ENCODE measurements at regions not wholly inside any gene's neighbourhood (a gene's known extent, or its start where the extent isn't known, plus 50 kb on each side); places are given as distances from the start of the nearest gene placed in this dataset.

DNA sequence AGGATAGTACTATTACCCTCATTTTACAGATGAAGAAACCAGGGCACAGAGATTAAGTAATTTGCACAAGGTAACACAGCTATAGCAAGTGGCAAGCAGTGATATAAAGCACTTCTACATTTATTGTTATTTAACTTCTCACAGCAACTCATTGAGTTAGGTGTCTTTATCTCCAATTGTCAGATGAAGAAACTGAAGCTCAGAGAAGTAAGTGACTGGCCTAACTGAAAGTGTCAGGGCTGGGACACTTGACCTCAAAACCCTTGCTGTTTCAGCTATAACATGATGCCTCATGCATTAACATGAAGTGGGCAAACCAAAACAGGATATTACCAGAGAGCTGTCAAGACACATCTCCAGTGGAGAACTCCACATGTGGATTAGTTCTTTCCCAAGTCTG is 65.8 kb upstream of the LEKR1 start:
- no peak overlapping the region for H3K4me3 ChIP-seq (ENCODE audit: low read length in 3 of 3)
- no peak overlapping the region for H3K9ac ChIP-seq (ENCODE audit: low read depth in 1 of 3, low read length in 3 of 3)
- peaks cover 3 to 11% (median 9%) of the 10 kb centered on the region in 3 donors for H3K4me1 ChIP-seq (ENCODE audit: control insufficient read depth in 3 of 3, insufficient read depth in 3 of 3, low read length in 3 of 3)
- no peak overlapping the region for H3K27ac ChIP-seq (ENCODE audit: low read depth, low read length)
- H3K36me3 ChIP-seq (ENCODE audit: control insufficient read depth in 3 of 3, insufficient read depth in 3 of 3, low read length in 3 of 3), result no peaks in the 10 kb centered on the region
- H3K9me3 ChIP-seq (ENCODE audit: control insufficient read depth in 3 of 3, low read length in 3 of 3), result no peaks in the 10 kb centered on the region
- H3K27me3 ChIP-seq (ENCODE audit: control insufficient read depth in 3 of 3, insufficient read depth in 3 of 3, low read length in 3 of 3), result no peaks in the 10 kb centered on the region

GRCh38 chr3:156761007-156761406 is 65.1 kb upstream of the LEKR1 start:
- H3K36me3 ChIP-seq (ENCODE audit: control insufficient read depth in 3 of 3, insufficient read depth in 3 of 3, low read length in 3 of 3), result no peaks in the 10 kb centered on the region
- peaks cover 3 to 11% (median 9%) of the 10 kb centered on the region in 3 donors for H3K4me1 ChIP-seq (ENCODE audit: control insufficient read depth in 3 of 3, insufficient read depth in 3 of 3, low read length in 3 of 3)
- no peaks in the 10 kb centered on the region for H3K27me3 ChIP-seq (ENCODE audit: control insufficient read depth in 3 of 3, insufficient read depth in 3 of 3, low read length in 3 of 3)
- H3K9me3 ChIP-seq (ENCODE audit: control insufficient read depth in 3 of 3, low read length in 3 of 3), result no peaks in the 10 kb centered on the region
- H3K4me3 ChIP-seq (ENCODE audit: low read length in 3 of 3), result no peak overlapping the region
- peak overlapping the region; percentile 17 for H3K27ac ChIP-seq (ENCODE audit: low read depth, low read length)
- peak overlapping the region in 1 of 3 donors; percentile 25 for H3K9ac ChIP-seq (ENCODE audit: low read depth in 1 of 3, low read length in 3 of 3)

GRCh38 chr3:156761713-156762451 is 64.3 kb upstream of the LEKR1 start:
- no peak overlapping the region for H3K27ac ChIP-seq (ENCODE audit: low read depth, low read length)
- no peak overlapping the region for H3K9ac ChIP-seq (ENCODE audit: low read depth in 1 of 3, low read length in 3 of 3)

DNA sequence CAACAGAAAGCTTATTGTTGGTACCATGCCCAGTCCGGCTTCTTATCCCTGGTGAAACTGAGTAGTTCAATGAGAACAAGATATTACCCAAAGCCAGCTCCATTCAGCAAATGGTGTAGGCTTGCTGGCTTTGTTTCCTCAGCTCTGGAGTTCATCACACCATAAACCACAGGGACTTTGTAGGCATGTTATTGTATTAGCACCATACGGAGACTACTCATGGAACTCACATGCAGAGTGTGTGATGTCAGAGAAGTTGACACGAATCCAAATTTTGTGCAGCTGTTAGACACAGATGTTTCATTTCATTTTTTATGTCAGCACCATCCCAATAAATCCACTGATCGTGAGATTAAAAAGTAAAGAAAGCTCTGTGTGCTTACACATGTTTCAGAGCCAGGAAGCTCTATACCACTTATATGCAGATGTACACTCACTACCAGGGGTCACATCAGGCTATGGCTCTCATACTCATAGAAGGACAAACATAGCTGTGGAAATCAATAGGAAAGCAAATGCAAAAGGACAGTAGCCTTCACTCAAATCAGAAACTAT is 63.4 kb upstream of the LEKR1 start:
- Histone ChIP-seq H3K4me1 (ENCODE audit: control insufficient read depth in 3 of 3, insufficient read depth in 3 of 3, low read length in 3 of 3) (peaks cover 3 to 11% (median 9%) of the 10 kb centered on the region in 3 donors), H3K9me3 (ENCODE audit: control insufficient read depth in 3 of 3, low read length in 3 of 3) (no peaks in the 10 kb centered on the region), H3K27me3 (ENCODE audit: control insufficient read depth in 3 of 3, insufficient read depth in 3 of 3, low read length in 3 of 3) (no peaks in the 10 kb centered on the region), H3K27ac (ENCODE audit: low read depth, low read length) (no peak overlapping the region), H3K9ac (ENCODE audit: low read depth in 1 of 3, low read length in 3 of 3) (no peak overlapping the region), H3K4me3 (ENCODE audit: low read length in 3 of 3) (no peak overlapping the region), H3K36me3 (ENCODE audit: control insufficient read depth in 3 of 3, insufficient read depth in 3 of 3, low read length in 3 of 3) (no peaks in the 10 kb centered on the region)

More at GRCh38 chr3:156761713-156762451, 64.3 kb upstream of the LEKR1 start:
- Histone ChIP-seq H3K9me3 (ENCODE audit: control insufficient read depth in 3 of 3, low read length in 3 of 3) (no peaks in the 10 kb centered on the region), H3K36me3 (ENCODE audit: control insufficient read depth in 3 of 3, insufficient read depth in 3 of 3, low read length in 3 of 3) (no peaks in the 10 kb centered on the region), H3K27me3 (ENCODE audit: control insufficient read depth in 3 of 3, insufficient read depth in 3 of 3, low read length in 3 of 3) (no peaks in the 10 kb centered on the region), H3K4me3 (ENCODE audit: low read length in 3 of 3) (no peak overlapping the region), H3K4me1 (ENCODE audit: control insufficient read depth in 3 of 3, insufficient read depth in 3 of 3, low read length in 3 of 3) (peaks cover 3 to 11% (median 9%) of the 10 kb centered on the region in 3 donors)

- no peaks in the 10 kb centered on the region for H3K9me3 ChIP-seq (ENCODE audit: control insufficient read depth in 3 of 3, low read length in 3 of 3)
- no peaks in the 10 kb centered on the region for H3K27me3 ChIP-seq (ENCODE audit: control insufficient read depth in 3 of 3, insufficient read depth in 3 of 3, low read length in 3 of 3)
- H3K36me3 ChIP-seq (ENCODE audit: control insufficient read depth in 3 of 3, insufficient read depth in 3 of 3, low read length in 3 of 3), result no peaks in the 10 kb centered on the region
- peaks cover 3 to 11% (median 9%) of the 10 kb centered on the region in 3 donors for H3K4me1 ChIP-seq (ENCODE audit: control insufficient read depth in 3 of 3, insufficient read depth in 3 of 3, low read length in 3 of 3)
- H3K9ac ChIP-seq (ENCODE audit: low read depth in 1 of 3, low read length in 3 of 3), result no peak overlapping the region
- no peak overlapping the region for H3K27ac ChIP-seq (ENCODE audit: low read depth, low read length)
- H3K4me3 ChIP-seq (ENCODE audit: low read length in 3 of 3), result no peak overlapping the region
These were observed 62.8 kb upstream of the LEKR1 start for GRCh38 chr3:156763386-156763785.

DNA sequence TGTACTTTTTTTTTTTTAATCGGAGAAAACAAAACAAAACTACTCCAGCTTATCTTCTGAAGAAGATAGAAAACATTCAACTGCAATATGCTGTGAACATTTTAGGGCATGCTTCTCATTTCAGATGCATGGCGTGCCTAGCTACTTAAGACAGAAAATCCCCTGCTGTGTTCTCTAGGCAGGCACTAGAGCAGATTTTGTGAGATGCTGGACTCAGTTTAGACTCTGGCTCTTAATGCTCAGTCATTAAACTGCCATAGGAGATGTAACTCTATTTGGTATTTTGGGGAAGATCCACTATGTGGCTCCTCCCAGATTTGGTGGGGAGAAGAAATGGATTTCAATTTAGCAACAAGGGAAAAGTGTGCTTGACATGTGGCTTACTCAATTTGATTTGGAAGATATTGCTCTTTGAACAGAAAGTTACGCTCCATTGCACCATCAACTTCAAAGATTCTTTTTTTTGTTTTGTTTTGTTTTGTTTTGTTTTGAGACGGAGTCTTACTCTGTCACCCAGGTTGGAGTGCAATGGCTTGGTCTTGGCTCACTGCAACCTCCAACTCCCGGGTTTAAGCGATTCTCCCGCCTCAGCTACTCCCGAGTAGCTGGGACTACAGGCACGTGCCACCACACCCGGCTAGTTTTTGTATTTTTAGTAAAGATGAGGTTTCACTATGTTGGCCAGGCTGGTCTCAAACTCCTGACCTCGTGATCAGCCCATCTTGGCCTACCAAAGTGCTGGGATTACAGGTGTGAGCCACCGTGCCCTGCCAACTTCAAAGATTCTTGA is 62.0 kb upstream of the LEKR1 start:
- no peaks in the 10 kb centered on the region for H3K36me3 ChIP-seq (ENCODE audit: control insufficient read depth in 3 of 3, insufficient read depth in 3 of 3, low read length in 3 of 3)
- H3K27ac ChIP-seq (ENCODE audit: low read depth, low read length), result no peak overlapping the region
- H3K27me3 ChIP-seq (ENCODE audit: control insufficient read depth in 3 of 3, insufficient read depth in 3 of 3, low read length in 3 of 3), result no peaks in the 10 kb centered on the region
- H3K9me3 ChIP-seq (ENCODE audit: control insufficient read depth in 3 of 3, low read length in 3 of 3), result no peaks in the 10 kb centered on the region
- H3K4me3 ChIP-seq (ENCODE audit: low read length in 3 of 3), result no peak overlapping the region
- H3K9ac ChIP-seq (ENCODE audit: low read depth in 1 of 3, low read length in 3 of 3), result no peak overlapping the region
- peaks cover 3 to 11% (median 9%) of the 10 kb centered on the region in 3 donors for H3K4me1 ChIP-seq (ENCODE audit: control insufficient read depth in 3 of 3, insufficient read depth in 3 of 3, low read length in 3 of 3)

- Histone ChIP-seq H3K9me3 (ENCODE audit: control insufficient read depth in 3 of 3, low read length in 3 of 3) (no peaks in the 10 kb centered on the region), H3K36me3 (ENCODE audit: control insufficient read depth in 3 of 3, insufficient read depth in 3 of 3, low read length in 3 of 3) (no peaks in the 10 kb centered on the region), H3K4me3 (ENCODE audit: low read length in 3 of 3) (no peak overlapping the region), H3K27me3 (ENCODE audit: control insufficient read depth in 3 of 3, insufficient read depth in 3 of 3, low read length in 3 of 3) (no peaks in the 10 kb centered on the region), H3K4me1 (ENCODE audit: control insufficient read depth in 3 of 3, insufficient read depth in 3 of 3, low read length in 3 of 3) (peaks cover 3 to 11% (median 9%) of the 10 kb centered on the region in 3 donors), H3K27ac (ENCODE audit: low read depth, low read length) (no peak overlapping the region), H3K9ac (ENCODE audit: low read depth in 1 of 3, low read length in 3 of 3) (no peak overlapping the region)
These were observed 61.4 kb upstream of the LEKR1 start for GRCh38 chr3:156764751-156765150.

GRCh38 chr3:156768390-156768789 is 57.8 kb upstream of the LEKR1 start:
- Histone ChIP-seq H3K4me3 (ENCODE audit: low read length in 3 of 3) (no peak overlapping the region), H3K27me3 (ENCODE audit: control insufficient read depth in 3 of 3, insufficient read depth in 3 of 3, low read length in 3 of 3) (no peaks in the 10 kb centered on the region), H3K27ac (ENCODE audit: low read depth, low read length) (no peak overlapping the region), H3K4me1 (ENCODE audit: control insufficient read depth in 3 of 3, insufficient read depth in 3 of 3, low read length in 3 of 3) (no peaks in the 10 kb centered on the region), H3K36me3 (ENCODE audit: control insufficient read depth in 3 of 3, insufficient read depth in 3 of 3, low read length in 3 of 3) (no peaks in the 10 kb centered on the region), H3K9me3 (ENCODE audit: control insufficient read depth in 3 of 3, low read length in 3 of 3) (no peaks in the 10 kb centered on the region), H3K9ac (ENCODE audit: low read depth in 1 of 3, low read length in 3 of 3) (no peak overlapping the region)

GRCh38 chr3:156769721-156770654 is 56.2 kb upstream of the LEKR1 start:
- Histone ChIP-seq H3K4me3 (ENCODE audit: low read length in 3 of 3) (no peak overlapping the region), H3K27me3 (ENCODE audit: control insufficient read depth in 3 of 3, insufficient read depth in 3 of 3, low read length in 3 of 3) (no peaks in the 10 kb centered on the region)

More at GRCh38 chr3:156769721-156770654, 56.2 kb upstream of the LEKR1 start:
- H3K9me3 ChIP-seq (ENCODE audit: control insufficient read depth in 3 of 3, low read length in 3 of 3), result no peaks in the 10 kb centered on the region
- no peaks in the 10 kb centered on the region for H3K36me3 ChIP-seq (ENCODE audit: control insufficient read depth in 3 of 3, insufficient read depth in 3 of 3, low read length in 3 of 3)
- no peak overlapping the region for H3K9ac ChIP-seq (ENCODE audit: low read depth in 1 of 3, low read length in 3 of 3)
- no peaks in the 10 kb centered on the region for H3K4me1 ChIP-seq (ENCODE audit: control insufficient read depth in 3 of 3, insufficient read depth in 3 of 3, low read length in 3 of 3)
- no peak overlapping the region for H3K27ac ChIP-seq (ENCODE audit: low read depth, low read length)

Data from skeletal muscle tissue (tissue), 3 donors.